Smooth muscle cell (in vitro differentiated cells): ENCODE measurements at regions not wholly inside any gene's neighbourhood (a gene's known extent, or its start where the extent isn't known, plus 50 kb on each side); places are given as distances from the start of the nearest gene placed in this dataset.
"Not testable (repeated sequence)": the region's sequence is repeated elsewhere in the genome, so short reads cannot be mapped to it uniquely, and the experiment has no call there.

Experiments used
- DNase-seq: peaks from one replicate; lab custom pipeline; 2025; ENCODE audit not compliant: unreplicated experiment; lab: John Stamatoyannopoulos, UW
- H2AFZ ChIP-seq: fragments of 200-600 bp; sonication (generic); 2 replicates; pipeline ENCODE4 v1.6.0; 2016; ENCODE audit warnings: antibody characterized with exemption, low read depth, mild to moderate bottlenecking
- H3F3A ChIP-seq: fragments of 200-600 bp; sonication (generic); 2 replicates; pipeline ENCODE4 v1.6.0; 2017; ENCODE audit warnings: antibody characterized with exemption, low read depth
- H3K27ac ChIP-seq: fragments of 200-600 bp; sonication (generic); 2 replicates; pipeline ENCODE4 v1.5.1; 2016; ENCODE audit warnings: low read depth, mild to moderate bottlenecking
- H3K27me3 ChIP-seq: fragments of 200-600 bp; sonication (generic); 2 replicates; pipeline ENCODE4 v1.6.1; 2016; ENCODE audit warnings: low read depth, mild to moderate bottlenecking
- H3K36me3 ChIP-seq: fragments of 200-600 bp; sonication (generic); 2 replicates; pipeline ENCODE4 v1.5.1; 2016; ENCODE audit warnings: low read depth
- H3K4me1 ChIP-seq: fragments of 200-600 bp; sonication (generic); 2 replicates; pipeline ENCODE4 v1.5.1; 2016; ENCODE audit warnings: low read depth
- H3K4me2 ChIP-seq: fragments of 200-600 bp; sonication (generic); 2 replicates; pipeline ENCODE4 v1.6.0; 2016; ENCODE audit warnings: mild to moderate bottlenecking
- H3K4me3 ChIP-seq: fragments of 200-600 bp; sonication (generic); 2 replicates; pipeline ENCODE4 v1.5.1; 2016; ENCODE audit warnings: mild to moderate bottlenecking
- H3K79me2 ChIP-seq: fragments of 200-600 bp; sonication (generic); 2 replicates; pipeline ENCODE4 v1.6.0; 2016; ENCODE audit warnings: low read depth, mild to moderate bottlenecking
- H3K9ac ChIP-seq: fragments of 200-600 bp; sonication (generic); 2 replicates; pipeline ENCODE4 v1.6.0; 2016; ENCODE audit warnings: low read depth
- H3K9me3 ChIP-seq: fragments of 200-600 bp; sonication (generic); replicated peaks from 2 replicates; pipeline ENCODE4 v1.5.1; 2016; ENCODE audit warnings: low read depth
- H4K20me1 ChIP-seq: fragments of 200-600 bp; sonication (generic); 2 replicates; pipeline ENCODE4 v1.6.0; 2016; ENCODE audit warnings: low read depth
- WGBS: methylation state at CpG from one replicate; pipeline ENCODE4 v1.1.7; 2016; ENCODE audit warnings: low lambda C conversion rate; 5-methylcytosine and 5-hydroxymethylcytosine counted together
- TF ChIP-seq, protein P1 (sequence below): fragments of 200-600 bp; sonication (generic); IDR thresholded peaks from 2 replicates; pipeline ENCODE4 v1.5.1; 2017; ENCODE audit warnings: borderline replicate concordance, mild to moderate bottlenecking, antibody characterized with exemption; ENCODE audit not compliant: insufficient read depth, poor library complexity, severe bottlenecking

GRCh38 chr21:20207335-20207734, 790.9 kb upstream of the NCAM2 start:
- no peak for DNase-seq
- TF ChIP-seq, protein P1, sequence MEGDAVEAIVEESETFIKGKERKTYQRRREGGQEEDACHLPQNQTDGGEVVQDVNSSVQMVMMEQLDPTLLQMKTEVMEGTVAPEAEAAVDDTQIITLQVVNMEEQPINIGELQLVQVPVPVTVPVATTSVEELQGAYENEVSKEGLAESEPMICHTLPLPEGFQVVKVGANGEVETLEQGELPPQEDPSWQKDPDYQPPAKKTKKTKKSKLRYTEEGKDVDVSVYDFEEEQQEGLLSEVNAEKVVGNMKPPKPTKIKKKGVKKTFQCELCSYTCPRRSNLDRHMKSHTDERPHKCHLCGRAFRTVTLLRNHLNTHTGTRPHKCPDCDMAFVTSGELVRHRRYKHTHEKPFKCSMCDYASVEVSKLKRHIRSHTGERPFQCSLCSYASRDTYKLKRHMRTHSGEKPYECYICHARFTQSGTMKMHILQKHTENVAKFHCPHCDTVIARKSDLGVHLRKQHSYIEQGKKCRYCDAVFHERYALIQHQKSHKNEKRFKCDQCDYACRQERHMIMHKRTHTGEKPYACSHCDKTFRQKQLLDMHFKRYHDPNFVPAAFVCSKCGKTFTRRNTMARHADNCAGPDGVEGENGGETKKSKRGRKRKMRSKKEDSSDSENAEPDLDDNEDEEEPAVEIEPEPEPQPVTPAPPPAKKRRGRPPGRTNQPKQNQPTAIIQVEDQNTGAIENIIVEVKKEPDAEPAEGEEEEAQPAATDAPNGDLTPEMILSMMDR: no peak
- Histone ChIP-seq H3K36me3 (no peaks in the 10 kb centered on the region), H3K27ac (no peak overlapping the region), H3K9ac (no peak overlapping the region), H3K4me2 (no peak overlapping the region), H4K20me1 (no peaks in the 10 kb centered on the region), H3K27me3 (no peaks in the 10 kb centered on the region), H3K4me3 (no peak overlapping the region), H3K79me2 (no peaks in the 10 kb centered on the region), H3F3A (no peaks in the 10 kb centered on the region), H3K4me1 (no peaks in the 10 kb centered on the region), H2AFZ (no peak overlapping the region), H3K9me3 (no peaks in the 10 kb centered on the region)
- WGBS: 93% methylated on average over 3 of the region's 3 CpGs

DNA sequence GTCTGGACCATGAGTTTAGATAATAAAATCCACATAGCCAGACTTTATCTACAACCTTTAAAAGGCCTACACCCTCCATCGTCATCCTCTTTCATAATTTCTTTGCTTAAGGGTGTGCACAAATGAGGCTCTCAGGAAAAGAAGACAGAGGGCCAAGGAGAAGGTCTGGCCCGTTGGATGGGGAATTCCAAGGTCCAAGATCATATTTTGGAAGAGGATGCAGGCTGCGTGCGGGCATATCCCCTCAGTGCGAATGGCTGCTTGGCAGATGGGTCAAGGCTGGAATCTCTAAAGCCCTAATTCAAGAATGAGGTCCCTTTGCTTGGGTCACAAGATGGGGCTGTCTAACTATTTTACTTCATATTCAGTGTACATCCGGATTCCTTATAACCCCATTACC, 782.2 kb upstream of the NCAM2 start:
- no peaks in the 10 kb centered on the region for H3K36me3 ChIP-seq
- 93% methylated on average over 6 of the region's 6 CpGs for WGBS
- H3K9ac ChIP-seq: no peak overlapping the region
- no peak overlapping the region for H3K27ac ChIP-seq
- DNase-seq: no peak
- no peaks in the 10 kb centered on the region for H3K4me1 ChIP-seq
- no peak overlapping the region for H2AFZ ChIP-seq
- no peaks in the 10 kb centered on the region for H4K20me1 ChIP-seq
- no peaks in the 10 kb centered on the region for H3F3A ChIP-seq
- H3K4me2 ChIP-seq: no peak overlapping the region
- TF ChIP-seq, protein P1: no peak
- H3K27me3 ChIP-seq: no peaks in the 10 kb centered on the region
- H3K79me2 ChIP-seq: no peaks in the 10 kb centered on the region
- H3K4me3 ChIP-seq: no peak overlapping the region
- no peaks in the 10 kb centered on the region for H3K9me3 ChIP-seq

DNA sequence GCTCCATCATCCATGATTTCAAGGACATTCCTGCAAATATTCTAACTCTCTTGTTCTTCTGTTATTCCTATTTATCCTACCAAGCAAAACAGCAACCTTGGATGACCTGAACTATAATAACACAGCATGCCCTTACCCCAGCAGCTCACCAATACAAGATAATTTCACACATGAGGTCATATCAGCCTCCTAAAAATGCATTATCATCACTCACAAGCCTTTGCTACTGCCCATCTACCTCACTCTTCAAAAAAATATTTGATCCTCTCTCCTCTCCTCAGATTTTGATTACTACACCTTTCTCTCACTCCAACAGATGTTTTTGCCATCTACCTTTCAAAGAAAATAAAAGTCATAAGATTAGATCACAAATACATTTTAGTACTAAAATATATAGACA, 777.6 kb upstream of the NCAM2 start:
- H3F3A ChIP-seq: no peaks in the 10 kb centered on the region
- H3K4me1 ChIP-seq: no peaks in the 10 kb centered on the region
- TF ChIP-seq, protein P1: no peak
- no peak overlapping the region for H3K9ac ChIP-seq
- no peaks in the 10 kb centered on the region for H3K79me2 ChIP-seq
- no peaks in the 10 kb centered on the region for H4K20me1 ChIP-seq
- no peak overlapping the region for H3K27ac ChIP-seq
- no peaks in the 10 kb centered on the region for H3K36me3 ChIP-seq
- no peak overlapping the region for H3K4me3 ChIP-seq
- no peaks in the 10 kb centered on the region for H3K27me3 ChIP-seq
- DNase-seq: no peak
- H2AFZ ChIP-seq: no peak overlapping the region
- no peak overlapping the region for H3K4me2 ChIP-seq
- H3K9me3 ChIP-seq: no peaks in the 10 kb centered on the region

DNA sequence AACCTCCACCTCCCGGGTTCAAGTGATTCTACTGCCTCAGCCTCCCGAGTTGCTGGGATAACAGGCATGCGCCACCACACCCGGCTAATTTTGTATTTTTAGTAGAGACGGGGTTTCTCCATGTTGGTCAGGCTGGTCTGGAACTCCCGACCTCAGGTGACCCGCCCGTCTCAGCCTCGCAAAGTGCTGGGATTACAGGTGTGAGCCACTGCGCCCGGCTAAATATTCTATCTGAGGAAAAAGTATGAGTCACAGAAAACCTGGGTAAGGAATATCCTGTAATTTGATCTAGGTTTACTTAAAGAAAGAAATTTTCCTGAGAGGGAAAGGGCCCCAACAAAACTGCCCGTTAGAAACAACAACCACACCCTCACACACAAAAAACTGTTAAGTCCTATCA, 776.2 kb upstream of the NCAM2 start:
- H3K79me2 ChIP-seq, H3K9me3 ChIP-seq, H3F3A ChIP-seq, H3K27me3 ChIP-seq, H3K4me3 ChIP-seq, H3K4me2 ChIP-seq, H3K9ac ChIP-seq, DNase-seq, H3K36me3 ChIP-seq, H4K20me1 ChIP-seq, H3K27ac ChIP-seq, H3K4me1 ChIP-seq, H2AFZ ChIP-seq: not testable (repeated sequence)
- 90% methylated on average over 12 of the region's 12 CpGs for WGBS

- H3K4me3 ChIP-seq, H4K20me1 ChIP-seq, H3K27ac ChIP-seq, H2AFZ ChIP-seq, H3K36me3 ChIP-seq, H3K79me2 ChIP-seq, DNase-seq, H3K4me2 ChIP-seq, H3K9me3 ChIP-seq, H3K27me3 ChIP-seq, H3F3A ChIP-seq, H3K9ac ChIP-seq, H3K4me1 ChIP-seq: not testable (repeated sequence)
- WGBS: 48% methylated on average over 1 of the region's 1 CpG
These were observed 761.6 kb upstream of the NCAM2 start for GRCh38 chr21:20236649-20237048.
